Skeletal muscle satellite cell (primary cell): ENCODE measurements at regions not wholly inside any gene's neighbourhood (a gene's known extent, or its start where the extent isn't known, plus 50 kb on each side); places are given as distances from the start of the nearest gene placed in this dataset.

Experiments
- H3K27me3 ChIP-seq: 2 replicates; pipeline ENCODE4 v1.7.0; 2013; ENCODE audit warnings: low read length; ENCODE audit not compliant: control insufficient read depth, insufficient read depth
- H3K36me3 ChIP-seq: 2 replicates; pipeline ENCODE4 v1.7.0; 2013; ENCODE audit warnings: mild to moderate bottlenecking, control low read depth, low read length; ENCODE audit not compliant: insufficient read depth
- H3K4me1 ChIP-seq: 2 replicates; pipeline ENCODE4 v1.7.0; 2013; ENCODE audit warnings: low read length; ENCODE audit not compliant: control insufficient read depth, insufficient read depth
- H3K4me2 ChIP-seq: 2 replicates; pipeline ENCODE4 v1.7.0; 2013; ENCODE audit warnings: mild to moderate bottlenecking, low read length
- H3K4me3 ChIP-seq: 2 replicates; pipeline ENCODE4 v1.7.0; 2013; ENCODE audit warnings: low read length
- H3K9ac ChIP-seq: 2 replicates; pipeline ENCODE4 v1.7.0; 2013; ENCODE audit warnings: mild to moderate bottlenecking, low read depth, low read length, moderate library complexity
- H3K9me3 ChIP-seq: replicated peaks from 2 replicates; pipeline ENCODE4 v1.7.0; 2013; ENCODE audit warnings: mild to moderate bottlenecking, control low read depth, low read length

DNA sequence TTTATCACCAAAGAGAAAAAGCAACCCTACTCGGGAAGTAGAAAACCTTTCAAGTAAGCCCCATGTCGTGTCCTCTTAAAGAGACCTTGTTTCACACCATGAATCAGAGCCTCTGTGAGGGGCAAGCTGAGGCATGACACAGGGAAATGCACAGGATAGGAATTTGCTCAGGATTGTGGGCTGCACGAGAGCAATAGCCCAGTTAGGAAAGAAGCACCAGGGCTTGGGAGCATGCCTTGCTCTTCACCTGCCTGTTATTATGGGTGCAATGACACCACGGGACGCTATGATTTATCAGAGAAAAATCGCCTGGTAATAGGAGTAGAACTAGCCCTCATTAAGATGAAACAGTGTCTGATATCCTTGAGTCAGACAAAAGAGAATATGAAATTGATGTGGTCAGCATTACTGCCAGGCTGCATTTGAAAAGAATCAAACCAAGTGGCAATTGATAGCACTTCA is 562.9 kb upstream of the NRP1 start:
- H3K27me3 ChIP-seq: no peaks in the 10 kb centered on the region
- no peak overlapping the region for H3K4me3 ChIP-seq
- H3K36me3 ChIP-seq: no peaks in the 10 kb centered on the region
- no peak overlapping the region for H3K9ac ChIP-seq
- H3K4me2 ChIP-seq: no peak overlapping the region
- peaks cover 28% of the 10 kb centered on the region for H3K4me1 ChIP-seq
- H3K9me3 ChIP-seq: no peaks in the 10 kb centered on the region

GRCh38 chr10:33893506-33893905 is 559.0 kb upstream of the NRP1 start:
- Histone ChIP-seq H3K4me1 (peaks cover 6% of the 10 kb centered on the region), H3K27me3 (no peaks in the 10 kb centered on the region), H3K9ac (no peak overlapping the region), H3K4me2 (no peak overlapping the region), H3K9me3 (no peaks in the 10 kb centered on the region), H3K36me3 (no peaks in the 10 kb centered on the region), H3K4me3 (no peak overlapping the region)

GRCh38 chr10:33889371-33889770 is 554.9 kb upstream of the NRP1 start:
- Histone ChIP-seq H3K27me3 (no peaks in the 10 kb centered on the region), H3K4me2 (no peak overlapping the region), H3K9ac (no peak overlapping the region), H3K4me3 (no peak overlapping the region), H3K4me1 (no peaks in the 10 kb centered on the region), H3K36me3 (no peaks in the 10 kb centered on the region), H3K9me3 (no peaks in the 10 kb centered on the region)

DNA sequence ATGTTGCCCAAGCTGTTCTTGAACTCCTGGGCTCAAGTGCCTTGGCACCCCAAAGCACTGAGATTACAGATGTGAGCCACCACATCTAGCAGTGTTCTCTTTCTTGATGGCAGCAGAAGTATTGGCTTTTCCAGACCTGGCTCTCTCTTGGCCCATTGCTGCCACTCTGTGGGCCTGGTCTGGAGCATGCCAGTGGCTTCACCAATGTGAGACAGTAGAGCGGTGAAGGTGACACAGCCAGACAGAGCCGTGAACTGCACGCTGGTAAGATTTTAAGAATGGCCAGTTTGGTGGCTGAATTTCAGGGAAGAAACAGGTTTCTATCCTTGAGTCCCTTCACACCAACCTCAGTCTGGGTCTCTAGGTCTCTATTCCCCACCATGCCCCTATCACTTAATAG is 552.7 kb upstream of the NRP1 start:
- Histone ChIP-seq H3K4me2 (no peak overlapping the region), H3K36me3 (no peaks in the 10 kb centered on the region), H3K27me3 (peaks cover 5% of the 10 kb centered on the region), H3K4me3 (no peak overlapping the region), H3K9me3 (no peaks in the 10 kb centered on the region), H3K4me1 (no peaks in the 10 kb centered on the region), H3K9ac (no peak overlapping the region)

DNA sequence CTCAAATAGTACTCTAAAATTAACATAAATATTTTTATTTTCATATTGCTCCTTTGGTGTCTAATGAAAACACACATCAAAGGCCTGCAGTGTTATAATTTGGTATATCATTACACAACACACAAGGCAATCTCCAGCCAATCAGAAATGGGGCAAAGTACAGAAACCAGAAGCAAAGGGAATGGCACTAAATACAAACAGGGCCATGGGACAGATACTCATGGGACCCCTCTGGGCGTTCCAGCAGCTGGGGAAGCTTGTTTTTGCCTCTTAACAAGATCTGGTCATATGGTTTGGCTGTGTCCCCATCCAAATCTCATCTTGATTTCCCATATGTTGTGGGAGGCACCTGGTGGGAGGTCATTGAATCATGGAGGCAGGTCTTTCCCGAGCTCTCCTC is 551.8 kb upstream of the NRP1 start:
- Histone ChIP-seq H3K4me2 (no peak overlapping the region), H3K9me3 (no peaks in the 10 kb centered on the region), H3K36me3 (no peaks in the 10 kb centered on the region), H3K27me3 (peaks cover 8% of the 10 kb centered on the region), H3K4me3 (no peak overlapping the region), H3K4me1 (no peaks in the 10 kb centered on the region), H3K9ac (no peak overlapping the region)

- Histone ChIP-seq H3K27me3 (peaks cover 10% of the 10 kb centered on the region), H3K9me3 (no peaks in the 10 kb centered on the region), H3K4me1 (no peaks in the 10 kb centered on the region), H3K36me3 (no peaks in the 10 kb centered on the region), H3K4me2 (no peak overlapping the region), H3K4me3 (no peak overlapping the region), H3K9ac (no peak overlapping the region)
These were observed 550.1 kb upstream of the NRP1 start for GRCh38 chr10:33884604-33885003.

DNA sequence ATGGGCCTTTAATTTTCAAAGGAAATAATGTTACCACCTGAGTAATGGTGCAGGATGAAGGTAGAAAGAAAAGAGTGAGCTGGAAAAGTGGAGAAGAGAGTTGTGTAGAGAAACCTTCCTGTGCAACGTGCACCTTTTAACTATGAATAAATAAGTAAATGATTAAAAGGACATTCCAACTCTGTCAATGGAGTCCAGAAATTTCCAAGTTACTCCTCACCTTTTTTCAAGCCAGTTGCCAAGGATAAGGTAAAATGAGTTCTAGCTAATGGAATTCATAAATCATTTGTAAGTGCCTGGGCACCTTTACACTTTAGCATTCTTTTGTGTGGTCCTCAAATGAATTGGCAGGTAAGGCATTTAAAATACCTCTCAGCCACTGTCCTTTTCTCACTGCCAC is 549.4 kb upstream of the NRP1 start:
- no peaks in the 10 kb centered on the region for H3K9me3 ChIP-seq
- H3K4me1 ChIP-seq: no peaks in the 10 kb centered on the region
- no peaks in the 10 kb centered on the region for H3K36me3 ChIP-seq
- H3K4me3 ChIP-seq: no peak overlapping the region
- no peak overlapping the region for H3K4me2 ChIP-seq
- H3K27me3 ChIP-seq: peaks cover 11% of the 10 kb centered on the region
- H3K9ac ChIP-seq: no peak overlapping the region

DNA sequence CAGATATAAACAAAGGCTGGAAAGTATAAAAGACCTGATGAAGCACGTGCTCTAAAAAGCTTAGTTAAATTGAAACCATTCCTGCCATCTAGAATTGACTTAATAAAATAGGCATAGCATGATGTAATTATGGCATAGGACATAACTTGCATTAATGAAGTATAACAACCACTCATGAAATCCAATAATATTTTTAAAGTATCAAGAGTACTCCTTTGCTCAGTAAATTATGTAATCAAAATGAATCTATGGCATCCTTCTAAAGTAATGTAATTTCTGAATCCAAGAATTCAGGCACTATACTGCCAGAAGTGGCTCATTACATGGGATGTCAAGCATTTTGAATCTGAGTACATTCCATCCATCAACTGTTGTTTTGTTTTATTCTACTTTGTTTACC is 548.5 kb upstream of the NRP1 start:
- no peaks in the 10 kb centered on the region for H3K36me3 ChIP-seq
- no peaks in the 10 kb centered on the region for H3K4me1 ChIP-seq
- H3K4me3 ChIP-seq: no peak overlapping the region
- no peaks in the 10 kb centered on the region for H3K9me3 ChIP-seq
- no peak overlapping the region for H3K4me2 ChIP-seq
- peaks cover 18% of the 10 kb centered on the region for H3K27me3 ChIP-seq
- no peak overlapping the region for H3K9ac ChIP-seq

- no peak overlapping the region for H3K4me3 ChIP-seq
- no peak overlapping the region for H3K4me2 ChIP-seq
- no peaks in the 10 kb centered on the region for H3K36me3 ChIP-seq
- H3K27me3 ChIP-seq: peaks cover 18% of the 10 kb centered on the region
- H3K9me3 ChIP-seq: no peaks in the 10 kb centered on the region
- no peak overlapping the region for H3K9ac ChIP-seq
- H3K4me1 ChIP-seq: no peaks in the 10 kb centered on the region
These were observed 545.8 kb upstream of the NRP1 start for GRCh38 chr10:33880291-33880690.

DNA sequence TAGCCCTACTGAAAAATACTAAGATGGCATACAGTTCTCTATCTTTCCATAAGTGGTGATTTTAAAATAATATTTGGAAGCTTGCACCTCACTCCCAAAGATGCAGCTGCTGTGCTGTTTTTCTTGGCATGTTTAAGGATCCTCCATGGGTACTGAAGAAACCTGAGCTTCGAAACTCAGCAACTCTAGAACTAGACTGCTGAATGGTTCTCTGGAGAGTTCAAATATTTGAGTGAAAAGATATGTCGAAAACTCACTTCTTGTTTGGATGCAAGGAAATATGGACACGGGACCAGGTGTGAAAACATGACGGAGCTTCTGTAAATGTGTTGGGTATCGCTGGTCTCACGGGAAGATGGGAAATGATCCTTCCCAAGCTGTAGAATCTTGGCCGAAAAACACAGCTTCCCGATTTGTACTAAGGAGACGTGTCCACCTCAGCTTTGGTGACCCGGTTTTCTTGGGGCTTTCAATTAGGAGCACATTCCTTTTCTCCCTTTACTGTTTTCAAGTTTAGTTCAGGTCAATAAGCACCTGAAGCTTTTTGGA is 543.8 kb upstream of the NRP1 start:
- no peaks in the 10 kb centered on the region for H3K4me1 ChIP-seq
- no peak overlapping the region for H3K4me2 ChIP-seq
- no peak overlapping the region for H3K9ac ChIP-seq
- no peaks in the 10 kb centered on the region for H3K36me3 ChIP-seq
- H3K4me3 ChIP-seq: no peak overlapping the region
- H3K9me3 ChIP-seq: no peaks in the 10 kb centered on the region
- peaks cover 18% of the 10 kb centered on the region for H3K27me3 ChIP-seq

DNA sequence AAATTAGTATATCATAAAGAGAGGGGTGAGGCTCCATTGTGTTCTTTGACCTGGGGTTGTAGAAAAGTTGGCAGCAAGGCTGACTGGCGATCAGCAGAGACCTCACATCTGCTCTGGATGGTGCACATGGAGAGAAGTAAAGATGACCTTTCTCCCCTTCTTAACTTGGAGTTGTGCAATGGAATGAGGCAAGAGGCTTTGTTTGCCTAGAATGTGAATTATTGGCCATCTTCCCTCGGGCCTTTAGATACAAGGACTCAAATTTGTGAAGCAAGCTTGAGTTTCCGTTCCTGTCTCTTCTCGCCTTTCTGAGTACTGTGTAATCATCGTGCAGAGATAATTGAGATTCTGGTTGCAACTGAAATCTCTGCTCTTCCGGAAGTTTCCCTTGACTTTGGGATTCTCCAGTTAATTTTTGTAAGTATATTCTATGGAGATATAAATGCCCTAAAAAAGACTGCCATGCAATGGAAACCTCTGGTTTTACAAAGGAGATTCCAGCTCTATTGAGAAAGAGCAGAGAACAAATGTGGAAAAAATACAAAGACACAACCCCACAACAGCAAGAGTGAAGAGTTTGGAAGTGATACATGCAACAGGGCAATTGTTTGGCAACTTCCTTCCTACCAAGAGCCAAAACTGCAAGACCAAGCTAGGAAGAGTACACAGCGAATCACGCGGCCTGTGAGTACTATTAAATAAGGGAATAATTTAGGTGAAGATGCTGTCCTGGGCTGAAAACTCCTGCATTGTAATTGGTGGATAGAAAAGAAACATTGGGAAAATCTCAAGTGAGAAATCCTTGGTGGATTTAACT is 542.3 kb upstream of the NRP1 start:
- H3K4me3 ChIP-seq: no peak overlapping the region
- H3K36me3 ChIP-seq: no peaks in the 10 kb centered on the region
- no peak overlapping the region for H3K9ac ChIP-seq
- no peaks in the 10 kb centered on the region for H3K4me1 ChIP-seq
- peaks cover 19% of the 10 kb centered on the region for H3K27me3 ChIP-seq
- no peak overlapping the region for H3K4me2 ChIP-seq
- no peaks in the 10 kb centered on the region for H3K9me3 ChIP-seq
